Activated naive CD4-positive, alpha-beta T cell treated with anti-CD3 and anti-CD28 coated beads, Interleukin-2, amount 50 U/mL, for 24 hours (primary cell): ENCODE measurements at regions not wholly inside any gene's neighbourhood (a gene's known extent, or its start where the extent isn't known, plus 50 kb on each side); places are given as distances from the start of the nearest gene placed in this dataset.

ENCODE experiments used
- H3K27ac Mint-ChIP-seq: one replicate; pipeline ENCODE4 v1.8.0; 2021; ENCODE audit warnings: mild to moderate bottlenecking, mixed read lengths
- H3K27me3 Mint-ChIP-seq: one replicate; pipeline ENCODE4 v1.8.0; 2021; ENCODE audit warnings: mixed read lengths
- H3K36me3 Mint-ChIP-seq: one replicate; pipeline ENCODE4 v1.8.0; 2021; ENCODE audit warnings: mixed read lengths
- H3K4me1 Mint-ChIP-seq: one replicate; pipeline ENCODE4 v1.8.0; 2021; ENCODE audit warnings: mixed read lengths
- H3K4me3 Mint-ChIP-seq: one replicate; pipeline ENCODE4 v1.8.0; 2021; ENCODE audit warnings: mild to moderate bottlenecking, mixed read lengths
- H3K9me3 Mint-ChIP-seq: one replicate; pipeline ENCODE4 v1.8.0; 2021; ENCODE audit warnings: mixed read lengths

DNA sequence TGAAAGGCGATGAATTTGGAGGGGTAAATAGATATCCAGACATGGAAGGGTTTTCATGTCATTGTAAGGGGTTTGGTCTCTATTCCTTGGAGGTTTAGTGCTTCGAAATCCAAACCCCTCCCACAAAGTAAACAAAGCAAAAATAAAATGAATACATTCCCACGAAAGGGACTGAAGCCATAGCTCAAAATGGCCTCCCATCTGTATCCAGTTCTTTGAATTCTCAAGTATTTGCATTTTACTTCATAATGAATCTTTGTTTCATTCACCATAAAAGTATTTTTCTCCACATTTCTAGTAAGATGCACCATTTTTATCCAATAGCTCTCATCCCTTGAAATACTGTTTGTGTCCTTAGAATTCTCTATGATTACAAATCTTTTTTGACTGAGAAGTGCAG lies 103.2 kb upstream of the DTNA start:
- Mint-ChIP-seq H3K4me3 (no peak overlapping the region), H3K36me3 (no peaks in the 10 kb centered on the region), H3K4me1 (no peaks in the 10 kb centered on the region), H3K27ac (no peak overlapping the region), H3K9me3 (no peaks in the 10 kb centered on the region), H3K27me3 (no peaks in the 10 kb centered on the region)

GRCh38 chr18:34608064-34608463 lies 102.0 kb upstream of the DTNA start:
- H3K27ac Mint-ChIP-seq = no peak overlapping the region
- H3K36me3 Mint-ChIP-seq = no peaks in the 10 kb centered on the region
- H3K4me1 Mint-ChIP-seq = no peaks in the 10 kb centered on the region
- H3K27me3 Mint-ChIP-seq = no peaks in the 10 kb centered on the region
- H3K9me3 Mint-ChIP-seq = no peaks in the 10 kb centered on the region
- H3K4me3 Mint-ChIP-seq = no peak overlapping the region

DNA sequence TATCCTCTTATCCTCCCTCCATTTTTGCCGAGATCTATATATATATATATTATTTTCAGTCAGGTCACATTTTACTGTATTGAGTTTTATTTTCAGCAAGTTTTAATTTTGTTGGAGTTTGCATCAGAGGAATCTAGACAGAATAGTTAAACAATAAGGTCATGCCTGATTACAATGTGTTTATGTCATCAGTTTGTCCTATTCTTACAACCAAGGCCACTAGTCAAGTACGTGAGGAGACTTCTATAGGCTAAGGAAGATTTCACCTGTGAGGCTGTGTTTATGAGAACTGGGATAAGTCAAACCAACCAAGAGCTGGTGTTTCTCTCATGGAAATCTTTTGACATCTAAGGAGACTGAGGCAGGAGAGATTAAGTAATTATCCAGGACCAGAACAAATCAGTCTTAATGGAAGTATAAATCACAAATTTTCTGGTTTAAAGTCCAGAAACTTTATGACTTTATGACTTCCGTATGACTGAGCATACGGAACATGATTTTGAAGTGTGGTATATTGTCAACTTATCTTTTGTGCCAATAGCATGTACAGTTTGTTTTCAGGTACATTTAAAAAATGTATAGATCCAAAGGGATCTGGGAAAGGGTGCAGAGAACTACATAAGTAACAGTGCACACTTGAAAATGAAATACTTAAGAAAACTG lies 100.0 kb upstream of the DTNA start:
- no peaks in the 10 kb centered on the region for H3K36me3 Mint-ChIP-seq

GRCh38 chr18:34611904-34612303 lies 98.2 kb upstream of the DTNA start:
- H3K27me3 Mint-ChIP-seq = no peaks in the 10 kb centered on the region

More for the DNA sequence above, 100.0 kb upstream of the DTNA start:
- H3K4me3 Mint-ChIP-seq = no peak overlapping the region
- no peaks in the 10 kb centered on the region for H3K4me1 Mint-ChIP-seq
- H3K27me3 Mint-ChIP-seq = no peaks in the 10 kb centered on the region
- H3K9me3 Mint-ChIP-seq = no peaks in the 10 kb centered on the region
- no peak overlapping the region for H3K27ac Mint-ChIP-seq

GRCh38 chr18:34620258-34620861 lies 89.7 kb upstream of the DTNA start:
- Mint-ChIP-seq H3K36me3 (no peaks in the 10 kb centered on the region), H3K4me1 (no peaks in the 10 kb centered on the region), H3K9me3 (peaks cover 21% of the 10 kb centered on the region), H3K27me3 (no peaks in the 10 kb centered on the region), H3K27ac (no peak overlapping the region), H3K4me3 (no peak overlapping the region)

More at GRCh38 chr18:34611904-34612303, 98.2 kb upstream of the DTNA start:
- no peaks in the 10 kb centered on the region for H3K36me3 Mint-ChIP-seq
- no peaks in the 10 kb centered on the region for H3K4me1 Mint-ChIP-seq
- H3K27ac Mint-ChIP-seq = no peak overlapping the region
- no peak overlapping the region for H3K4me3 Mint-ChIP-seq
- H3K9me3 Mint-ChIP-seq = no peaks in the 10 kb centered on the region

DNA sequence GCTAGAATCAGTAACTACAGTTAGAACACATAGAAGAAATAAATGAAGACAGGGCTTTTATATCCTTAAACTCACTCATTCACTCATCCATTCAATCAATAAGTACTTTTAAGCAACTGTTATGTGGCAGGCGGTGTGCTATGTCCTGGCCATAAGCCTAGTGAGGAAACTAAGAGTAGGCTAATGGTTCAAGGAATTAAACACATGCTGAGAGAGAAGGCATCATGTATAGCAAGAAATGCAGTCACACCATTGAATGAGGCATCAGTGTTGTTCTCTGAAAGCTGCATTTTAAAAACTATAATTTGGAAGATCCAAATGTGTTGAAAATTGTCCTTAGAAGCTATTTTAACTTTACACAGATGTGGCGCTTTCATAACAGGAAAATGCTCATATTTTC lies 86.5 kb upstream of the DTNA start:
- H3K4me1 Mint-ChIP-seq = no peaks in the 10 kb centered on the region
- H3K27me3 Mint-ChIP-seq = no peaks in the 10 kb centered on the region
- no peak overlapping the region for H3K27ac Mint-ChIP-seq
- H3K36me3 Mint-ChIP-seq = no peaks in the 10 kb centered on the region
- no peak overlapping the region for H3K4me3 Mint-ChIP-seq
- H3K9me3 Mint-ChIP-seq = peaks cover 21% of the 10 kb centered on the region

GRCh38 chr18:34624551-34624950 lies 85.5 kb upstream of the DTNA start:
- Mint-ChIP-seq H3K4me3 (no peak overlapping the region), H3K36me3 (no peaks in the 10 kb centered on the region), H3K4me1 (no peaks in the 10 kb centered on the region), H3K27me3 (no peaks in the 10 kb centered on the region), H3K9me3 (peaks cover 15% of the 10 kb centered on the region), H3K27ac (no peak overlapping the region)

DNA sequence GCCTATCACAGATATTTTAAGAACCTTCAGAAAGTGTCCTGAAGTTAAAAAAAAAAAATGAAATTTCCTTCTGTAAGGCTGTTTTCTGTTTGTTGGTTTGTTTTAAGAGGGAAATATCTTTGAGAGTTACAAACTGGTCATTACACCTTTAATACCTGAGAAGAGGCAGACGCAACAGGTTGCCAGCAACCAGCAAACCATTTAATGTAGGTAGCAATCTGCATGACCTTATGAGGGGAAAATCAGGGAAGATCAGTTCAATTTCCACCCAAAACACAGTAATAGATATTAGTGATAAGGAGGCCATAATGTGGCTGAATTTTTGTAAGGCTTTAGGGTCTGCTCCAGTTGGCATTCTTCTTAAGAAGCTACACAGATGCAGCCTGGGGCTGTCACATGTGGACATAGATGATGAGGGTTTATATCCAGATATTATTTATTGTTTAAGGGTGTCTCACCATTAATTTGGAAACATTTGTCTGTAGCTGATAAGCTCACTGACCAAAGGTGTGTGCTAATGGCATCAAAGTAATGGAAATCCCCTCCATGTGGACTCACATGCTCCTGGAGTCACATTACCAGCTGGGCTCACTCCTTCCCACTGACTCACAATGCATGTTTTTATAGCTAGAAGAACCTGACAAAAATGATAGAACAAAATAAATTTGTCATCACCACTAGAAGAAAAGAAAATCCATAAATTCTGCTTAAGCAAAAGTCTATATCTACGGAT lies 83.5 kb upstream of the DTNA start:
- Mint-ChIP-seq H3K4me1 (no peaks in the 10 kb centered on the region), H3K4me3 (no peak overlapping the region), H3K27me3 (no peaks in the 10 kb centered on the region), H3K9me3 (peaks cover 3% of the 10 kb centered on the region), H3K27ac (no peak overlapping the region), H3K36me3 (no peaks in the 10 kb centered on the region)

DNA sequence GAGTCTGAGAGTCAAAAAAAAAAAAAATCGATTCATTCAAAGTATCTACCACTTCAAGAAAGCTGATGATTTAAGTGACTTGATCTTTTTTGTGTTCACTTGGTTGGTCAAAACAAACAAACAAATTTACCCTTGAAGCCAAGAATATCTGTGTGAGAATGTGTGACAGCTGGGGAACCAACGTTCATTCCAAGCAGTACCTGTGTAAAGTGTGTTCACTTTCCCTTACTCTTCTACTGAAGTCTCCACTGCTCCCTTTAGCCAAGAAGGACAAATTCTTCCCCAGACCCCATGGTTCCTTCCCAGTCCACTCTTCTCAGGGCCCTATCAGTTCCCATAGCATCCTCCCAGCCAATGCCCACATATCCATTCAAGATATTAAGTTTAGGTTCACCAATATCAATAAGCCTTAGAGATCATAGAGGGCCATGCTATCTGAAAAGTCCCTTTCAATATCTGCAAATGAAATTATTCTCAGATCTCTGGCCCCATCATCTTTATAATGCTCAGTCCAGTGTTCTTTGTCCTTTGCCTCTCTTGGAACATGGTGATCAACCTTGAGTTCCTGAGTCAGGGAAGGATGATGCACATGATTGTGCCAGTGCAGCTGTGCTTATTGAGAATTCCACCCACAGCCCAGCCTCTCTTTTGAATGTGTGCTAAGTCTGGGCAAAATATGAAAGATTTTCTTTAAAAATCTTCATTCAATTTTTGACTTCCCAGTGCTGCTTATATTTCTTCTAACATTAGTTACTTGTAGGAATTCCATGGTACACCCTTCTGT lies 82.8 kb upstream of the DTNA start:
- Mint-ChIP-seq H3K36me3 (no peaks in the 10 kb centered on the region), H3K27ac (no peak overlapping the region), H3K4me1 (no peaks in the 10 kb centered on the region), H3K4me3 (no peak overlapping the region), H3K27me3 (no peaks in the 10 kb centered on the region), H3K9me3 (no peaks in the 10 kb centered on the region)

DNA sequence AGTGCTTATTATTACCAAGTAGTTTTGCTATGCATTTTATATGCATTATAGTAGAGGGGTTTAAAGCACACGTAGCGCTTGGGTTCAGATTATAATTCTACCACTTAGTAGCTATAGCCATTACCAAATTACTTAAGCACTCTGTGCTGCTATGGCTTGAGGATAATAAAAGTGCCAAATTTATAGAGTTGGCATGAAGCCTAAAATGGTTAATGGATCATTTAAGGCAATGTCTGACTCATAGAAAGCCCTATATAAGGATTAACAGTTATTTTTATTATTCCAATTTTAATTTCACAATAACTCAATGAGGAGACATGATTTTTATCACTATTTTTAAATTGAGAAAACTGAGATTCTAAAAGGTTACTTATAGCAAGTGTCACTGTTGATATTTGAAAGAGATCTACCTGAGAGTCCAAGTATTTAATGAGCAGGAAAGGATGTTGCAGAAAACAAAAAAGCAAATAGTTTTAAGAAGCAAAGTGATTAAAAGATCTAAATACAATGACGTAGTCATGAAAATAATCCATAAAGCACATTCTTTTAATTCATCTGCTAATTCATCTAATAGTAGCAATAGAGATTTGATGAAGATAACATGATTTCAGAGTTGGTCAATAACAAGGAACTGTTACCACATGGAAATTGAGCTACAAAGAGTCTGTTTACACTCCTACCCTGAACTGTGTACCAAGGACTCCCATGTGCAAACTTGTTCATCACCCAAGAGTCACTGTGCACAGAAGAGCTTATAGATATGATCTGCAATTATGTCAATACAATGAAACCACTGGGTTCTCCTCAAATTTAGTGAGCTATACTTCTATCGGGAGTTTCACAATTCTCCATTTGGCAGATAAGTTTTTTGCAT lies 78.8 kb upstream of the DTNA start:
- no peak overlapping the region for H3K27ac Mint-ChIP-seq
- H3K27me3 Mint-ChIP-seq = no peaks in the 10 kb centered on the region
- H3K4me3 Mint-ChIP-seq = no peak overlapping the region
- H3K4me1 Mint-ChIP-seq = no peaks in the 10 kb centered on the region
- H3K9me3 Mint-ChIP-seq = no peaks in the 10 kb centered on the region
- no peaks in the 10 kb centered on the region for H3K36me3 Mint-ChIP-seq

DNA sequence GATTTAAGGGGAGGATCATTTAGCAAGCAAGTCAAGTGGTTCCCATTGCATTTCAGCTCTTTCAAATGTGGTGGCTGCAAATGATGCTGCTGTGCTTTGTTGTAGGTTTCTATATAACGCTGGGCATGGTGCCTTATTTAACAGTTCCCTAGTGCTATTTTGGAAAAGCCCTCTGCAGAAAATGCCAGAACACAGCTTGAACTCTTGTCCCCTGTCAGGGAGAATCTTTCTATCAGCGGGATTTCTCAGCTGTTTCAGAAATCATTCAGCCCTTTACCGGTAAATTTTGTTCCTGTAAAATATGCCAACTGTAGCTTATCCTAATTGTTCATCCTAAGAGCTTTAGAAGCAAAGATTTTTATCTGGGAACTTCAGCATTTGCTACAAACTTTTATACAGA lies 77.8 kb upstream of the DTNA start:
- no peaks in the 10 kb centered on the region for H3K27me3 Mint-ChIP-seq
- H3K36me3 Mint-ChIP-seq = no peaks in the 10 kb centered on the region
- no peaks in the 10 kb centered on the region for H3K4me1 Mint-ChIP-seq
- no peaks in the 10 kb centered on the region for H3K9me3 Mint-ChIP-seq
- no peak overlapping the region for H3K4me3 Mint-ChIP-seq
- no peak overlapping the region for H3K27ac Mint-ChIP-seq

GRCh38 chr18:34633368-34633767 lies 76.7 kb upstream of the DTNA start:
- H3K27me3 Mint-ChIP-seq = no peaks in the 10 kb centered on the region

GRCh38 chr18:34637094-34637801 lies 72.8 kb upstream of the DTNA start:
- peaks cover 2% of the 10 kb centered on the region for H3K27me3 Mint-ChIP-seq
- H3K9me3 Mint-ChIP-seq = no peaks in the 10 kb centered on the region
- no peaks in the 10 kb centered on the region for H3K4me1 Mint-ChIP-seq
- no peaks in the 10 kb centered on the region for H3K36me3 Mint-ChIP-seq
- no peak overlapping the region for H3K4me3 Mint-ChIP-seq
- no peak overlapping the region for H3K27ac Mint-ChIP-seq

More at GRCh38 chr18:34633368-34633767, 76.7 kb upstream of the DTNA start:
- Mint-ChIP-seq H3K27ac (no peak overlapping the region), H3K36me3 (no peaks in the 10 kb centered on the region), H3K4me1 (no peaks in the 10 kb centered on the region), H3K9me3 (no peaks in the 10 kb centered on the region), H3K4me3 (no peak overlapping the region)

- H3K4me3 Mint-ChIP-seq = no peak overlapping the region
- H3K9me3 Mint-ChIP-seq = no peaks in the 10 kb centered on the region
- H3K4me1 Mint-ChIP-seq = no peaks in the 10 kb centered on the region
- peaks cover 2% of the 10 kb centered on the region for H3K27me3 Mint-ChIP-seq
- no peaks in the 10 kb centered on the region for H3K36me3 Mint-ChIP-seq
- no peak overlapping the region for H3K27ac Mint-ChIP-seq
Measured at GRCh38 chr18:34639687-34640086, 70.4 kb upstream of the DTNA start.
